Pancreas (tissue), 10 donors: ENCODE measurements at regions not wholly inside any gene's neighbourhood (a gene's known extent, or its start where the extent isn't known, plus 50 kb on each side); places are given as distances from the start of the nearest gene placed in this dataset.

Source experiments
- ATAC-seq, 4 donors: fragments of 200-7000 bp; cut with Tn5 transposase; one replicate each; pipeline versions ENCODE4 v1.8.0 to v1.9.1; 2020; ENCODE audit warnings: mild to moderate bottlenecking in 4 of 4, moderate library complexity in 4 of 4
- DNase-seq, 6 donors: peaks; one replicate each; pipeline ENCODE4 v3.0.0-alpha.2; 2020
- FAIRE-seq: peaks from 2 replicates; lab custom pipeline; 2012; peaks lifted over from hg19 to GRCh38; lab: Jason Lieb, UNC
- H3K27ac ChIP-seq, 4 donors: fragments of 200-600 bp; sonication (generic); 1 replicate in 3 of 4; 2 replicates in 1 of 4; pipeline versions ENCODE4 v1.5.0 to v1.8.0; 2020
- H3K27me3 ChIP-seq, 4 donors: fragments of 200-600 bp; one replicate each; pipeline ENCODE4 v1.8.0; 2021
- H3K36me3 ChIP-seq, 3 donors: fragments of 200-600 bp; sonication (generic) in 1 of 3; one replicate each; pipeline versions ENCODE4 v1.5.0 to v1.8.0; 2020 to 2021
- H3K4me1 ChIP-seq, 3 donors: fragments of 200-600 bp; one replicate each; pipeline ENCODE4 v1.8.0; 2021
- H3K4me3 ChIP-seq, 4 donors: fragments of 200-600 bp; sonication (generic) in 2 of 4; one replicate each; pipeline versions ENCODE4 v1.5.0 to v1.8.0; 2020 to 2021
- H3K9me3 ChIP-seq, 4 donors: fragments of 200-600 bp; one replicate each; pipeline ENCODE4 v1.8.0; 2021
- CTCF ChIP-seq, 4 donors: fragments of 200-600 bp; sonication (generic) in 3 of 4; IDR thresholded peaks; one replicate each; pipeline versions ENCODE4 v1.5.0 to v1.8.0; 2021; ENCODE audit warnings: antibody characterized with exemption in 4 of 4
- WGBS, 2 donors: extraction: QIAGEN DNeasy Blood & Tissue Kit; methylation state at CpG; one replicate each; pipeline ENCODE4 v1.1.7; 2013; 5-methylcytosine and 5-hydroxymethylcytosine counted together
- intact Hi-C, 3 donors: fragments of 100-400 bp; cut with DNase I; formaldehyde crosslinking; loops; one replicate each; pipeline versions ENCODE4 v1.11.1 to v1.14.2; 2022
- donor health status: healthy with polysubstance abuse.
- donor health status: DM: no; HTN: no; CAD: no; lungs with moderate emphysema.
- donor health status: DM: no; HTN: no; CAD: no.
- donor health status: control.
- donor health status: control.
- donor health status: Bipolar disorder and iron deficiency.
- donor health status: DM: yes; HTN: yes; CAD: no.
- donor health status: DM: no; HTN: no; CAD: no.
- donor health status: DM: no; HTN: no; CAD: no.
- donor health status: DM: yes; HTN: yes; CAD: no.

- no peaks in the 10 kb centered on the region for H3K27me3 ChIP-seq
- no peaks in the 10 kb centered on the region for H3K9me3 ChIP-seq
- no peaks in the 10 kb centered on the region for H3K36me3 ChIP-seq
- TF ChIP-seq CTCF (IDR thresholded peaks at IDR 0.05): no peak
- no peak overlapping the region for H3K4me3 ChIP-seq
- DNase-seq (no peak), ATAC-seq (no peak), FAIRE-seq (no peak)
- H3K4me1 ChIP-seq: no peaks in the 10 kb centered on the region
- WGBS, 2 donors: 73 to 86% methylated on average over 4 of the region's 4 CpGs
- no peak overlapping the region for H3K27ac ChIP-seq
- intact Hi-C loops: no loop called here
Measured at GRCh38 chr6:50921968-50922367, 103.3 kb downstream of the TFAP2B start.

DNA sequence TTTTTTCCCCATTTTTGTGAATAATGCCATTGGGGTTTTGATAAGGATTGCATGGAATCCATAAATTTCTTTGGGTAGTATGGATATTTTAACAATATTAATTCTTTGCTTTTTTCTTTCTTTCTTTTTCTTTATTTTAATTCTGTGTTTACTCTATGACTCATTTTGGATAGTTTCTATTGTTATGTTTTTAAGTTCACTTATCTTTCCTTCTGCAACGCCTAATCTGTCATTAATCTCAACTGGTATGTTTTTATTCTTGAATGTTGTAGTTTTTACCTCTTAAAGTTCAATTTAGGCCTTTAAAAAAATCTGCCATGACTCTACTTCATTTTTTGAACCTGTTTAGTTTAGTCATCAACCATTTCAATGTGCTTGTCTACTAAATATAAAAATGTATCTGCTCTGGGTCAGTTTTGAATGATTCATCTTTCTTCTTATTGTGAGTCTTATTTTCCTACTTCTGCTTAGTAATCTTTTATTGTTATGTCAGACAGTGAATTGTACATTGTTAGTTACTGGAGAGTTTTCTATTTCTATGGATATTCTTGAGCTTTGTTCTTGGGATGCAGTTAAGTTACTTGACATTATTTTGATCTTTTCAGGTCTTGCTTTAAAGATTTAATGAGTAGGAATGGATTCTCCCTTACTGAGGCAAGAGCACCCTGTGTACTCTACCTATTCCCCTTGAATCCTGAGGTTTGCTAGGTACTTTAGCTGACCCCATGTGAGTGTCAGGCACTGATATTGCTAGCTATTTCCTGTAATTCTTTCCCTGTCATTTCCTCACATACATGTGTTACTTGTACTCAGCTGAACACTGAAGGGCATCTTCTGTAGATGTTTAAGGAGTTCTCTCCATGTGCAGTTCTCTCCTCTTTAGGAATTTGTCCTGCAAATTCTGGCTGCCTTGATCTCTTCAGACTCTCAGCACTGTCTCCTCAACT is 104.2 kb downstream of the TFAP2B start:
- ATAC-seq (no peak), FAIRE-seq (no peak)

DNA sequence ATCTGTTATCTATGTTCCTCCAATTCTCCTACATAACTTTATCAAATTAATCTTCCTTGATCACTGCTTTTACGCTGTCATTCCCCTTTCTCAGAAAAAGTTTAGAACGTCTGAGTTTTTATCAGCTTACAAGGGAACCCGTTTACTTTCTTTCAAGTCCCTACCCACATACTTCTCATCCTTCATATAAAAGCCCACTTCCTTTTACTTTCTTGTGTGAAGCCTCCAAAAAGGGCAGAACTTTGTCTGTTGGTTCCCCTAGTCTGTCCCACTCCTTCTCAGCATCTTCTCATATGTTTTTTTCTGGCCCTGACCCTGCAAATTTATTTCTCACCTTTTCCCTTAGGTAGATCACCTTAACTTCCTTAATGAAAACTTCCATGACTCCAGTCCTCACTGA is 106.1 kb downstream of the TFAP2B start:
- no peaks in the 10 kb centered on the region for H3K4me1 ChIP-seq
- intact Hi-C loops: no loop called here
- H3K27me3 ChIP-seq: no peaks in the 10 kb centered on the region
- 8 to 10% methylated on average over 3 of the region's 3 CpGs for WGBS, 2 donors
- no peaks in the 10 kb centered on the region for H3K9me3 ChIP-seq
- FAIRE-seq (no peak), DNase-seq (no peak), ATAC-seq (no peak)
- H3K36me3 ChIP-seq: no peaks in the 10 kb centered on the region
- no peak for TF ChIP-seq CTCF (IDR thresholded peaks at IDR 0.05)
- no peak overlapping the region for H3K27ac ChIP-seq
- no peak overlapping the region for H3K4me3 ChIP-seq

More for the DNA sequence above, 104.2 kb downstream of the TFAP2B start:
- TF ChIP-seq CTCF (IDR thresholded peaks at IDR 0.05): no peak
- no peaks in the 10 kb centered on the region for H3K9me3 ChIP-seq
- intact Hi-C loops: no loop called here
- 0% methylated on average over 1 of the region's 1 CpG for WGBS, 2 donors
- H3K4me3 ChIP-seq: no peak overlapping the region
- DNase-seq: no peak
- H3K27ac ChIP-seq: no peak overlapping the region
- no peaks in the 10 kb centered on the region for H3K36me3 ChIP-seq
- H3K27me3 ChIP-seq: no peaks in the 10 kb centered on the region
- H3K4me1 ChIP-seq: no peaks in the 10 kb centered on the region

DNA sequence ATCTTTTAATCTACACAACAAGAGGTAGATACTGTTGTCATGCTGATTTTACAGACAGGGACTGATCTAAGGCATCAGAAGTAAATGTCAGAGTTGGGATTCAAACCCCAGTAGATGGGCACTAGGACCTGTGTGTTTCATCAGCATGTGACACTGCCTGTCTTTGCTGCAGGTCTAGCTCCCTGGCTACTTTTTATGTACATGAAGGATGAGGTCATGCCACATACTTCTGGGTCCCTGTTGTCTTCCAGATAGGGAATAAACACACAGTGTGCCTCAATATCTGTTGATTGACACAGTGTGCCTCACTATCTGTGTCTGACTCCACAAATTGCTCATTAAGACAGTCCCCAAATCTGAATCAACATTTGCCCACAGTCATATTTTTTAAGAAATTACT is 106.9 kb downstream of the TFAP2B start:
- Histone ChIP-seq H3K36me3 (no peaks in the 10 kb centered on the region), H3K27me3 (no peaks in the 10 kb centered on the region), H3K4me1 (no peaks in the 10 kb centered on the region), H3K27ac (no peak overlapping the region), H3K4me3 (no peak overlapping the region), H3K9me3 (no peaks in the 10 kb centered on the region)
- DNase-seq (no peak), ATAC-seq (no peak), FAIRE-seq (no peak)
- intact Hi-C loops: no loop called here
- no peak for TF ChIP-seq CTCF (IDR thresholded peaks at IDR 0.05)

- ATAC-seq (no peak), FAIRE-seq (no peak), DNase-seq (no peak)
- H3K27ac ChIP-seq: no peak overlapping the region
- H3K27me3 ChIP-seq: no peaks in the 10 kb centered on the region
- no peak overlapping the region for H3K4me3 ChIP-seq
- no peaks in the 10 kb centered on the region for H3K9me3 ChIP-seq
- H3K4me1 ChIP-seq: no peaks in the 10 kb centered on the region
- intact Hi-C loops: no loop called here
- H3K36me3 ChIP-seq: no peaks in the 10 kb centered on the region
- no peak for TF ChIP-seq CTCF (IDR thresholded peaks at IDR 0.05)
- 31 to 38% methylated on average over 2 of the region's 2 CpGs for WGBS, 2 donors
Measured at GRCh38 chr6:50925981-50926380, 107.3 kb downstream of the TFAP2B start.
